DOHH2 (cell line): ENCODE measurements at regions not wholly inside any gene's neighbourhood (a gene's known extent, or its start where the extent isn't known, plus 50 kb on each side); places are given as distances from the start of the nearest gene placed in this dataset.

Experiments
- H3F3A ChIP-seq: fragments of 200-600 bp; sonication (generic), shearing (Covaris generic); 2 replicates; pipeline ENCODE4 v1.6.0; 2016; ENCODE audit warnings: antibody characterized with exemption, mild to moderate bottlenecking; ENCODE audit not compliant: control insufficient read depth, insufficient read depth
- H3K27ac ChIP-seq: fragments of 200-600 bp; sonication (generic); 2 replicates; pipeline ENCODE4 v1.5.1; 2014; ENCODE audit warnings: low read depth, mild to moderate bottlenecking, low read length, moderate library complexity
- H3K27me3 ChIP-seq: fragments of 200-600 bp; sonication (generic); 2 replicates; pipeline ENCODE4 v1.6.1; 2014; ENCODE audit warnings: mild to moderate bottlenecking, low read length, mixed read lengths; ENCODE audit not compliant: control insufficient read depth
- H3K36me3 ChIP-seq: fragments of 200-600 bp; sonication (generic); 2 replicates; pipeline ENCODE4 v1.6.1; 2014; ENCODE audit warnings: mild to moderate bottlenecking, low read length, moderate library complexity, mixed read lengths; ENCODE audit not compliant: control insufficient read depth
- H3K4me1 ChIP-seq: fragments of 200-600 bp; sonication (generic); 2 replicates; pipeline ENCODE4 v1.6.1; 2014; ENCODE audit warnings: mild to moderate bottlenecking, low read length, mixed read lengths; ENCODE audit not compliant: control insufficient read depth
- H3K4me2 ChIP-seq: fragments of 200-600 bp; sonication (generic); 2 replicates; pipeline ENCODE4 v1.6.0; 2014; ENCODE audit warnings: mild to moderate bottlenecking, low read length, moderate library complexity
- H3K4me3 ChIP-seq: fragments of 200-600 bp; sonication (generic); 2 replicates; pipeline ENCODE4 v1.5.1; 2014; ENCODE audit warnings: mild to moderate bottlenecking, low read length, mixed read lengths
- H3K79me2 ChIP-seq: fragments of 200-600 bp; sonication (generic); 2 replicates; pipeline ENCODE4 v1.6.1; 2014; ENCODE audit warnings: mild to moderate bottlenecking, low read length, mixed read lengths; ENCODE audit not compliant: control insufficient read depth
- H3K9me2 ChIP-seq: fragments of 200-600 bp; sonication (generic); replicated peaks from 2 replicates; pipeline ENCODE4 v1.6.1; 2014; ENCODE audit warnings: mild to moderate bottlenecking, low read length, mixed read lengths; ENCODE audit not compliant: control insufficient read depth
- H3K9me3 ChIP-seq: fragments of 200-600 bp; sonication (generic); 2 replicates; pipeline ENCODE4 v1.6.1; 2014; ENCODE audit warnings: antibody characterized with exemption, low read length, mixed read lengths; ENCODE audit not compliant: control insufficient read depth, insufficient read depth
- H4K20me1 ChIP-seq: fragments of 200-600 bp; sonication (generic); 2 replicates; pipeline ENCODE4 v1.6.0; 2014; ENCODE audit warnings: low read depth, mild to moderate bottlenecking, antibody characterized with exemption, low read length, moderate library complexity; ENCODE audit not compliant: control insufficient read depth, insufficient read depth
- EZH2phosphoT487 ChIP-seq: fragments of 200-600 bp; sonication (generic); IDR thresholded peaks from 2 replicates; pipeline ENCODE4 v1.6.1; 2017; ENCODE audit warnings: borderline replicate concordance, mild to moderate bottlenecking, antibody characterized with exemption, low read length, moderate library complexity, mixed read lengths
- TF ChIP-seq, protein P1 (sequence below): fragments of 200-600 bp; sonication (generic); IDR thresholded peaks from one replicate; pipeline ENCODE4 v1.5.1; 2014; ENCODE audit warnings: antibody characterized with exemption, mild to moderate bottlenecking, low read depth, low read length; ENCODE audit not compliant: poor library complexity, severe bottlenecking

DNA sequence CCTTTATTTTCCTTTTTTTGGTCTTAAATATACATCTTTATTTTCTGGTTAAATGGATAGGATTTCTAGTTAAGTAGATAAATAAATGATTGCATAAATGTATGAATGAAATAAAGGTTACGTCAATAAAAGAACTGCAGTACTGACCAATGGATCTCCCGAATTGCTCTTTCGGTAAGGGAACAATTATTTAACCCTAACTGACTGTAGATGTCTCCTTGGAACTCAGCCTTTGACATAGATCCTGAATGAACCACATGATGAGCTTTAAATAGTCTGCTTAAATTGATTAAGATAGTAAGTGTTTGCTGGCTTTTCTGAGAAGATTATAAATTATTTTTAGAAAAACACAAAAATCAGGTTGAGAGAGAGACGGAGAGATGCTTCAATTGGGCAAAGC is 391.0 kb upstream of the SYT1 start:
- H3K27me3 ChIP-seq: no peaks in the 10 kb centered on the region
- H3K4me2 ChIP-seq: no peak overlapping the region
- no peaks in the 10 kb centered on the region; the same call in 1 of the 2 replicates for H3K9me3 ChIP-seq
- no peak overlapping the region for H3K4me3 ChIP-seq
- no peaks in the 10 kb centered on the region for H4K20me1 ChIP-seq
- TF ChIP-seq EZH2phosphoT487: no peak
- TF ChIP-seq, protein P1, sequence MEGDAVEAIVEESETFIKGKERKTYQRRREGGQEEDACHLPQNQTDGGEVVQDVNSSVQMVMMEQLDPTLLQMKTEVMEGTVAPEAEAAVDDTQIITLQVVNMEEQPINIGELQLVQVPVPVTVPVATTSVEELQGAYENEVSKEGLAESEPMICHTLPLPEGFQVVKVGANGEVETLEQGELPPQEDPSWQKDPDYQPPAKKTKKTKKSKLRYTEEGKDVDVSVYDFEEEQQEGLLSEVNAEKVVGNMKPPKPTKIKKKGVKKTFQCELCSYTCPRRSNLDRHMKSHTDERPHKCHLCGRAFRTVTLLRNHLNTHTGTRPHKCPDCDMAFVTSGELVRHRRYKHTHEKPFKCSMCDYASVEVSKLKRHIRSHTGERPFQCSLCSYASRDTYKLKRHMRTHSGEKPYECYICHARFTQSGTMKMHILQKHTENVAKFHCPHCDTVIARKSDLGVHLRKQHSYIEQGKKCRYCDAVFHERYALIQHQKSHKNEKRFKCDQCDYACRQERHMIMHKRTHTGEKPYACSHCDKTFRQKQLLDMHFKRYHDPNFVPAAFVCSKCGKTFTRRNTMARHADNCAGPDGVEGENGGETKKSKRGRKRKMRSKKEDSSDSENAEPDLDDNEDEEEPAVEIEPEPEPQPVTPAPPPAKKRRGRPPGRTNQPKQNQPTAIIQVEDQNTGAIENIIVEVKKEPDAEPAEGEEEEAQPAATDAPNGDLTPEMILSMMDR: no peak
- H3K79me2 ChIP-seq: no peaks in the 10 kb centered on the region
- no peaks in the 10 kb centered on the region for H3K9me2 ChIP-seq
- H3K4me1 ChIP-seq: no peaks in the 10 kb centered on the region
- no peaks in the 10 kb centered on the region for H3K36me3 ChIP-seq
- H3K27ac ChIP-seq: no peak overlapping the region
- H3F3A ChIP-seq: no peaks in the 10 kb centered on the region

DNA sequence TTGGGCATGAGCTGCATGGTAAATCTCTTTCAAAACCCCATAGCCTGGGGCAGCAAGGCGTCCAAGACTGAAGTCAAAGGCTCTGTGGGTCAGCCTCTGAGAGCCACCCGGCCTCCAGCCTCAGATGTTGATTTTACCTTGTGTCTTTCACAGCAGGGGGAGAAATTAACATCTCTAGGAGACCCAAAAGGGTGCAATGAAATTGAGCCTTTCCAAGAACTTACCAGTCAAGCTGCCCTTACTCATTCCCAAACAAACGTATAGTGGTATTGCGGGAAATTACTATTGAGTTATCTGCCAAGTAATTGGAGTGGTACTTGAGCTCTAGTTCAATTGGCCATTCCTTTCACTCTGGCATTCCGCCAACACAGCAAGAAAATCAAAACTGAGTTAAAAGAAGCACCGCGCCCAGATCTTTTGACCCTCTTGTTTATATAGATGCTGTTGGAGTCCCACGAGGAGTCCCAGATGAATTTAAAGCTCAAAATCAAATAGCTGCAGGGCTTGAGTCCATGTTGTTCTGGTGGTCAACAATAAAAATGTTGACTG is 380.7 kb upstream of the SYT1 start:
- H3K27ac ChIP-seq: no peak overlapping the region
- no peaks in the 10 kb centered on the region for H3K27me3 ChIP-seq
- no peaks in the 10 kb centered on the region for H3K4me1 ChIP-seq
- no peaks in the 10 kb centered on the region for H3K36me3 ChIP-seq
- no peaks in the 10 kb centered on the region for H3F3A ChIP-seq
- no peaks in the 10 kb centered on the region for H4K20me1 ChIP-seq
- no peaks in the 10 kb centered on the region for H3K9me2 ChIP-seq
- H3K4me2 ChIP-seq: no peak overlapping the region
- TF ChIP-seq EZH2phosphoT487: no peak
- TF ChIP-seq, protein P1: no peak
- no peaks in the 10 kb centered on the region for H3K79me2 ChIP-seq
- H3K9me3 ChIP-seq: no peaks in the 10 kb centered on the region; the same call in 1 of the 2 replicates
- no peak overlapping the region for H3K4me3 ChIP-seq

DNA sequence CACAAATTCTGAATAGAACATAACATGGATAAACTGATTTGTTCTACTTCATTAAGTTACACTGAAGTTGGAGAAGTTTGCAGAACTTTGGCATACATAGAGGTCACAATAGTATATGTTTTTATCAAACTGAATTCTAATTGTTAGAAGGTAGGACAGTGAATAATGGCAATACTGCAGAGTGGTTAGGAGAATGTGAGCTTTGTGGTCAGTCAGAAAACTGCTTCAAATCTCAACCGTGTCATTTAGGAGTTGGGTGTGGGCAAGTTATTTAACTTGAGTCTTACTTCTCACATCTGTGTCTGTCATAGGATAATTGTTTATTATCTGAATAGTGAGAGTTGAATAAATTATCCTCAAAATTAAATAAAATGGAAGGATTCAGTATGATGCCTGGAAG is 374.6 kb upstream of the SYT1 start:
- H3K4me1 ChIP-seq: no peaks in the 10 kb centered on the region
- no peak overlapping the region for H3K27ac ChIP-seq
- H4K20me1 ChIP-seq: no peaks in the 10 kb centered on the region
- no peaks in the 10 kb centered on the region; the same call in 1 of the 2 replicates for H3K9me2 ChIP-seq
- no peak overlapping the region for H3K4me2 ChIP-seq
- H3K79me2 ChIP-seq: no peaks in the 10 kb centered on the region
- no peaks in the 10 kb centered on the region for H3K27me3 ChIP-seq
- no peaks in the 10 kb centered on the region for H3K36me3 ChIP-seq
- H3K9me3 ChIP-seq: no peaks in the 10 kb centered on the region; the same call in 1 of the 2 replicates
- no peak overlapping the region for H3K4me3 ChIP-seq
- TF ChIP-seq, protein P1: no peak
- TF ChIP-seq EZH2phosphoT487: no peak
- no peaks in the 10 kb centered on the region for H3F3A ChIP-seq
